Urinary bladder (tissue), 3 donors: ENCODE measurements at regions not wholly inside any gene's neighbourhood (a gene's known extent, or its start where the extent isn't known, plus 50 kb on each side); places are given as distances from the start of the nearest gene placed in this dataset.
"Not testable (repeated sequence)": the region's sequence is repeated elsewhere in the genome, so short reads cannot be mapped to it uniquely, and the experiment has no call there.

Experiments
- DNase-seq: peaks from one replicate; pipeline ENCODE4 v3.0.0-alpha.2; 2015; ENCODE audit errors: extremely low spot score
- H3K27ac ChIP-seq: one replicate; pipeline ENCODE4 v1.5.1; 2013; ENCODE audit warnings: low read depth, mild to moderate bottlenecking, moderate library complexity
- H3K36me3 ChIP-seq: one replicate; pipeline ENCODE4 v1.6.1; 2013; ENCODE audit warnings: mild to moderate bottlenecking, moderate library complexity; ENCODE audit not compliant: insufficient read depth
- H3K4me1 ChIP-seq: one replicate; pipeline ENCODE4 v1.6.1; 2013; ENCODE audit warnings: mild to moderate bottlenecking, moderate library complexity; ENCODE audit not compliant: insufficient read depth
- H3K4me3 ChIP-seq: one replicate; pipeline ENCODE4 v1.5.1; 2013; ENCODE audit warnings: low read depth, low read length
- WGBS: extraction: QIAGEN DNeasy Blood & Tissue Kit; methylation state at CpG from one replicate; pipeline ENCODE4 v1.1.7; 2013; 5-methylcytosine and 5-hydroxymethylcytosine counted together
- donor health status: healthy with polysubstance abuse.
- donor health status: healthy.

DNA sequence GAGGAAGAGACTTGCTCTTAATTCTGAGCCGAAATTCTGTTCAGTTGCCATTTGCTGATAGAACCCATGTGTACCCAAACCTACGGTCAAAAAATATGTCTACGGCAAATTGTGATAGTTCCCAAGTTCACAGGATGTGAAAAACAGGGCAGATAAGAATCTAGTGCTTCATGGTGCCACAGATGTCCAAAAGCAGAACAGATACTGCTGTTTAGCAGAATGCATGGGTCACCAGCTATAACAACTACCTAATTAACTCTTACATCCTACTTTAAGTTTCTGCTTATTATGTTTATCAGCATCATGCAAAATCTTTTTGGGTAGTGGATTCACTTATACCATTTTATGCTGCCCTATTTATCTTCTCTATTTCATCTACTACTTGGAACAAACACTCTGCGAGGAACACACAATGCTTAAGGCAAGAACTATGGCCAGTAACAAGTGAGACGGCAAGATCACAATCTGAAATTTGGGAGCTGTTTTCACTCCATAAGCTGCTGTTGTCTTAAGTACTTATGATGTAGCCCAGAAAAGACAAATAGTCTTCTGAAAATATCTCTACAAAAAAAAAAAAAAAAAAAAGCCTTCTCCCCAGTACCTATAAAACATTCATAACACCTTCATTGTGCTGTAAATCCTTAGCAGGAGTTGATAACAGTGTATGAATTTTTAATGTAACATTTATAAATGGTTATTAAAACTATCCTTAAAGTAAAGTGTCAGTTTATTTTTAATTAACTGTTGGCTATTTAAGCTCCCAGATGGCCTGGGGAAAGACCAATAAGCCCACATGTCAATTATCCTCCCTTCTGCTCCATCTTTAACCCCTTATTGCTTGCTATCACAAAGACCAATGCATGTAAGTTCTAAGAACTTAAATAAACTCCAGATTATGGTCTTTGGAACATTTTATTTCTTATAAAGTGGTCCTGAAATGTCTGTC, 232.3 kb downstream of the TLR4 start:
- Histone ChIP-seq H3K36me3 (no peaks in the 10 kb centered on the region), H3K4me3 (no peak overlapping the region), H3K27ac (no peak overlapping the region), H3K4me1 (no peaks in the 10 kb centered on the region)
- no peak for DNase-seq
- 55% methylated on average over 5 of the region's 5 CpGs for WGBS

DNA sequence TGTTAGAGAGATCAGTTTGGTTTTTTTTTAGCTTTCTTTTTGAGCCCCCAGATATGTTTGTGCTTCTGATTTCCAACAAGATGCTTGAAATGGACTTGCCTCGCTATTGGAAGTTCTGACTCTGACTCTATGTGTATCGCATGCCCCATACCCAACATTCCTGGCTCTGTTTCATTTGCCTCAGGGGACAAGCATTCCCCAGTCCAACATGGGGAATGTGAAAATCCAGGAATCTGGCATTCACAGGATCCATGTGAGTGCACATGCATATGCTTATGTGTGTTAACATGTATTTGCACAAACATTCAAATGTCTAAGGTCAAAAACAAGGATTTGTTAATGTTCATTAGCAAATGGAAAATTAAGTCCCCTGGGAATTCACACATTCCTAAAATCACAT, 233.9 kb downstream of the TLR4 start:
- WGBS = 71% methylated on average over 2 of the region's 2 CpGs
- H3K4me1 ChIP-seq = no peaks in the 10 kb centered on the region
- H3K36me3 ChIP-seq = no peaks in the 10 kb centered on the region
- H3K27ac ChIP-seq = no peak overlapping the region
- DNase-seq = no peak
- no peak overlapping the region for H3K4me3 ChIP-seq

DNA sequence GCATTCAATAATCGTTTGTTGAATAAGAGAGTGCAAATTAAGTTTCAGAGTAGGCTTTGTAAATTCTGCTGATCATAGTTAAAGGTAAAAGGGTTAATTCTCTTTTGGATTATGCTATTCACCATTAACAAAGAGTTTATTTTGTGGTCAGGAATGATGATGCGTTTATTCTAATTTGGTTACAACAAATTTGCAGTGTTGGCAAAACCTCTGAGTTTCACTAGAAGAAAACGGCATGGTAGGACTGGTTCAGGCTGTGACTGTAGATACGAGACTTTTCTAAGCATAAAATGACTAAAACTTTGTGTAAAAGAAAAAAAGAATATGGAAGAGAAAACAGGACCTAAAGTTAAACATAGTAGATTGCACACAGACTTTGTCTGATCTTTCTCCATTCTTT, 234.7 kb downstream of the TLR4 start:
- Histone ChIP-seq H3K36me3 (no peaks in the 10 kb centered on the region), H3K4me1 (no peaks in the 10 kb centered on the region), H3K27ac (no peak overlapping the region), H3K4me3 (no peak overlapping the region)
- 83% methylated on average over 4 of the region's 4 CpGs for WGBS
- no peak for DNase-seq

GRCh38 chr9:117944750-117945149, 240.5 kb downstream of the TLR4 start:
- 75% methylated on average over 3 of the region's 3 CpGs for WGBS
- not testable (repeated sequence) for DNase-seq, H3K27ac ChIP-seq, H3K4me3 ChIP-seq, H3K36me3 ChIP-seq, H3K4me1 ChIP-seq

- WGBS = 67% methylated on average over 4 of the region's 4 CpGs
- Histone ChIP-seq H3K36me3 (no peaks in the 10 kb centered on the region), H3K4me1 (no peaks in the 10 kb centered on the region), H3K4me3 (no peak overlapping the region), H3K27ac (no peak overlapping the region)
- DNase-seq = no peak
Measured at GRCh38 chr9:117945286-117945685, 241.1 kb downstream of the TLR4 start.

DNA sequence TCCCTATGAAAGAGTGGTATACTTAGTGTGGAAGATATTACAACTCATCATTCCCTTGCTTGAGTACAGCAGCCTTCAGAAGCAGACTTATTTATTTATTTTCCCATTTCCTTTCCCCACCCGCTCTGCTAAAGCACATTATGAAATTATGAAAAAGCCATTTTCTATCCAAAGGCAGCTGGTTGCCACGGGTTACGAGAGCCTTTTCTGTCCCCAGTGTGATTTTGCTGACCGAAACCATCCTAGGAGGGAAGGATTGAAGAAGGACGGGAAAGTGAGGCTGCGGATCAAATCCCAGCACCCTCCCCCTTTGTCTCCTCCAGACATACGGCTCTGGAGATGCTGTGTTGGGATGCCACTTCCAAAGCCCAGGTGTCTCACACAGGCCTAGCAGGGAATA, 246.9 kb downstream of the TLR4 start:
- DNase-seq = no peak
- Histone ChIP-seq H3K36me3 (no peaks in the 10 kb centered on the region), H3K4me3 (no peak overlapping the region), H3K4me1 (no peaks in the 10 kb centered on the region), H3K27ac (no peak overlapping the region)
- WGBS = 88% methylated on average over 7 of the region's 7 CpGs

- 24% methylated on average over 2 of the region's 2 CpGs for WGBS
- Histone ChIP-seq H3K27ac (no peak overlapping the region), H3K4me3 (no peak overlapping the region), H3K4me1 (no peaks in the 10 kb centered on the region), H3K36me3 (no peaks in the 10 kb centered on the region)
- DNase-seq = no peak
Measured at GRCh38 chr9:117952581-117952980, 248.4 kb downstream of the TLR4 start.

GRCh38 chr9:117957267-117957666, 253.1 kb downstream of the TLR4 start:
- Histone ChIP-seq H3K27ac (peak overlapping the region; percentile 39), H3K4me3 (no peak overlapping the region), H3K4me1 (no peaks in the 10 kb centered on the region), H3K36me3 (no peaks in the 10 kb centered on the region)
- WGBS = 54% methylated on average over 2 of the region's 2 CpGs
- DNase-seq = no peak

DNA sequence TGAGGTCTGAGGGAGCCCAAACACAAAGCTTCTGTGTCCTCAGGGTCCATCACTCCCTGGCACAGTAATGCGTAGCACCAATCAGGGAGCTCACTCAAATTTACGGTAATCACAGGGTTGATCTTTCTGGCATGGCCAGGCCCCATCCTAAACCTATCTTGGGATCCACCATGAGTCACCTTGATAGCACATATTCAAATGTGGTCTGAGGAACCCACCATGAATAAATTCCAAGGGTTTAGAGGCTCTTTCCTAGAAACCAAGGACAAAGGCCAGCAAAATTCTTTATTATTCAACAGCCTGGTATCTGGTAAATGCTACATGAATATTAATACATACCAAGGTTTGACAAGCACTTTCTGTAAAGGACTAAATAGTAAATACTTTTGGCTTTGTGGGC, 254.5 kb downstream of the TLR4 start:
- H3K36me3 ChIP-seq = no peaks in the 10 kb centered on the region
- WGBS = 93% methylated on average over 2 of the region's 2 CpGs
- H3K27ac ChIP-seq = no peak overlapping the region
- H3K4me3 ChIP-seq = no peak overlapping the region
- no peaks in the 10 kb centered on the region for H3K4me1 ChIP-seq
- no peak for DNase-seq

DNA sequence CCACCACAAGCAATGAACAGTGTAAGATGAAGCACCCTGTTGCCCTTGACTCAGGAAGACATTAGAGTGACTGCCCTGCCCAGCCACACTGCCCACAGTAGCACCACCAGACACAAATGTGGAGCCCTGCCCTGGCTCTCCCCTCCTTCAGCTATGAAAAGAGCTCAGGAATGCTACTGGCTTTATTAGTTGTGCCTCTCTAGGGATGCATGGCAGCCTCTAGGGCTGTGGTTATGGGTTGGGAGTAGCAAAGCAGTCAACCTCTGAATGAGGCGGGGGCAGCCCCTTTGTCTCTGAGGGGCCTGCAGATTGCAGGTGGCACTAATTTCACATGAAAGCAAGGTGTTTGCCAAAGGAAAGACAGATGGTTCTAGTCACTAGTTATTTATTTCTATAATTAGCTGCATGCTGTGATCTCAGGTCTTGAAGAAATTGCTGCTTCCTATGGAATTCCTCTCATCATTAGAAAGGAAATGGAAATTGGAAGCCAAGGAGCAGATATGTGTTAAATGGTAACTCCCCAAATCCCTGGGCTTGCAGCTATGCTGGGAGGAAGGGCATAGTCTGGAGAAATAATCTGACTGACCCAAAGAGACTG, 259.4 kb downstream of the TLR4 start:
- WGBS = 74% methylated on average over 1 of the region's 1 CpG
- H3K4me1 ChIP-seq = no peaks in the 10 kb centered on the region
- DNase-seq = no peak

GRCh38 chr9:117970276-117971050, 266.3 kb downstream of the TLR4 start:
- no peak overlapping the region for H3K4me3 ChIP-seq
- WGBS = 75% methylated on average over 7 of the region's 7 CpGs
- no peak for DNase-seq
- H3K36me3 ChIP-seq = no peaks in the 10 kb centered on the region
- H3K27ac ChIP-seq = no peak overlapping the region
- no peaks in the 10 kb centered on the region for H3K4me1 ChIP-seq

More for the DNA sequence above, 259.4 kb downstream of the TLR4 start:
- H3K4me3 ChIP-seq = no peak overlapping the region
- no peaks in the 10 kb centered on the region for H3K36me3 ChIP-seq
- H3K27ac ChIP-seq = no peak overlapping the region

DNA sequence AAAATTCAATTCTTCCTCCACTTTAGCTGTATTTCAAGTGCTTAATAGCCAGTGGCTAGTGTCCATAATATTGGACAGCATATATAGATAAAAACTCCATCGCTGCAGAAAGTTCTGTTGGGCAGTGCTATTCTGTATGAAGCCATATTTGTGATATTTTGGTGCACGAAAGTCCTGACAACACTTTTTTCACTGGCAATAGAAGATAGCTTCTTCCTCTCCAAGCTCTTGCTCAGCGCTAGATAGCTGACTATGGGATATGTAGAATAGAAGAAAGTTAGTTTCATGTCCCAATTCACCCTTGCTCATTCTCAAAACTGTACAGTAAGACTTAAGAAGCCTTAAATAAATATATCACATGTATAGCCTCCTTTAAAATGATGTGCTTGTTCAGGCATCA, 269.9 kb downstream of the TLR4 start:
- no peak overlapping the region for H3K4me3 ChIP-seq
- 62% methylated on average over 3 of the region's 3 CpGs for WGBS
- H3K4me1 ChIP-seq = no peaks in the 10 kb centered on the region
- no peak overlapping the region for H3K27ac ChIP-seq
- no peaks in the 10 kb centered on the region for H3K36me3 ChIP-seq
- DNase-seq = no peak

- Histone ChIP-seq H3K4me1 (no peaks in the 10 kb centered on the region), H3K36me3 (no peaks in the 10 kb centered on the region), H3K4me3 (no peak overlapping the region), H3K27ac (no peak overlapping the region)
- 87% methylated on average over 2 of the region's 2 CpGs for WGBS
- no peak for DNase-seq
Measured at GRCh38 chr9:117979914-117980313, 275.7 kb downstream of the TLR4 start.

GRCh38 chr9:117987945-117988344, 283.7 kb downstream of the TLR4 start:
- H3K27ac ChIP-seq = no peak overlapping the region

More at GRCh38 chr9:117987945-117988344, 283.7 kb downstream of the TLR4 start:
- no peaks in the 10 kb centered on the region for H3K36me3 ChIP-seq
- H3K4me3 ChIP-seq = no peak overlapping the region
- H3K4me1 ChIP-seq = no peaks in the 10 kb centered on the region
- DNase-seq = no peak
